H9 (cell line): ENCODE measurements at regions not wholly inside any gene's neighbourhood (a gene's known extent, or its start where the extent isn't known, plus 50 kb on each side); places are given as distances from the start of the nearest gene placed in this dataset.

Experiments used
- DNase-seq: peaks from one replicate; pipeline ENCODE4 v3.0.0-alpha.2; 2017
- H2AFZ ChIP-seq: one replicate; pipeline ENCODE4 v1.6.1; 2013; ENCODE audit warnings: mild to moderate bottlenecking, low read length, control low read depth, moderate library complexity
- H2AK5ac ChIP-seq: 2 replicates; pipeline ENCODE4 v1.6.1; 2013; ENCODE audit warnings: low read length, control low read depth, mixed read lengths; ENCODE audit not compliant: insufficient read length
- H2BK120ac ChIP-seq: one replicate; pipeline ENCODE4 v1.6.1; 2013; ENCODE audit warnings: low read depth, mild to moderate bottlenecking, low read length, control low read depth, inconsistent platforms; ENCODE audit not compliant: poor library complexity, severe bottlenecking
- H2BK12ac ChIP-seq: 2 replicates; pipeline ENCODE4 v1.6.1; 2013; ENCODE audit warnings: low read length, control low read depth, mixed read lengths, low read depth; ENCODE audit not compliant: insufficient read length
- H2BK15ac ChIP-seq: 2 replicates; pipeline ENCODE4 v1.6.1; 2013; ENCODE audit warnings: low read depth, low read length, control low read depth
- H2BK20ac ChIP-seq: one replicate; pipeline ENCODE4 v1.6.1; 2013; ENCODE audit warnings: low read depth, mild to moderate bottlenecking, low read length, control low read depth, inconsistent platforms; ENCODE audit not compliant: poor library complexity, severe bottlenecking
- H2BK5ac ChIP-seq: 2 replicates; pipeline ENCODE4 v1.6.1; 2013; ENCODE audit warnings: low read length, control low read depth, mixed read lengths; ENCODE audit not compliant: insufficient read length
- H3K14ac ChIP-seq: 2 replicates; pipeline ENCODE4 v1.6.1; 2013; ENCODE audit warnings: low read length, control low read depth; ENCODE audit not compliant: insufficient read depth
- H3K18ac ChIP-seq: 2 replicates; pipeline ENCODE4 v1.6.1; 2013; ENCODE audit warnings: low read depth, mild to moderate bottlenecking, mixed read lengths, low read length, control low read depth; ENCODE audit not compliant: insufficient read length
- H3K23ac ChIP-seq: 2 replicates; pipeline ENCODE4 v1.6.1; 2013; ENCODE audit warnings: low read length, control low read depth, mixed read lengths, low read depth; ENCODE audit not compliant: insufficient read length
- H3K23me2 ChIP-seq: 2 replicates; pipeline ENCODE4 v1.6.1; 2013; ENCODE audit warnings: low read depth, mild to moderate bottlenecking, mixed read lengths, low read length, control low read depth; ENCODE audit not compliant: insufficient read length, poor library complexity, severe bottlenecking
- H3K27ac ChIP-seq: 2 replicates; pipeline ENCODE4 v1.5.1; 2013; ENCODE audit warnings: low read length, control low read depth, mixed read lengths, low read depth; ENCODE audit not compliant: insufficient read length
- H3K27me3 ChIP-seq: 2 replicates; pipeline ENCODE4 v1.6.1; 2013; ENCODE audit warnings: low read length, control low read depth, inconsistent platforms; ENCODE audit not compliant: insufficient read depth
- H3K4ac ChIP-seq: 2 replicates; pipeline ENCODE4 v1.6.1; 2013; ENCODE audit warnings: low read depth, mild to moderate bottlenecking, control low read depth, inconsistent platforms, low read length, moderate library complexity
- H3K4me1 ChIP-seq: 2 replicates; pipeline ENCODE4 v1.6.1; 2013; ENCODE audit warnings: low read length, control low read depth, inconsistent platforms; ENCODE audit not compliant: insufficient read depth
- H3K4me2 ChIP-seq: 2 replicates; pipeline ENCODE4 v1.6.1; 2013; ENCODE audit warnings: low read length, control low read depth, mixed read lengths; ENCODE audit not compliant: insufficient read length, insufficient read depth
- H3K56ac ChIP-seq: 2 replicates; pipeline ENCODE4 v1.6.1; 2013; ENCODE audit warnings: low read depth, mild to moderate bottlenecking, mixed read lengths, low read length, control low read depth; ENCODE audit not compliant: insufficient read length
- H3K79me1 ChIP-seq: 2 replicates; pipeline ENCODE4 v1.6.1; 2013; ENCODE audit warnings: low read depth, mild to moderate bottlenecking, moderate library complexity, low read length, control low read depth, inconsistent platforms; ENCODE audit not compliant: insufficient read depth, poor library complexity, severe bottlenecking
- H3K79me2 ChIP-seq: 2 replicates; pipeline ENCODE4 v1.6.1; 2013; ENCODE audit warnings: low read length, control low read depth, inconsistent platforms; ENCODE audit not compliant: insufficient read depth
- H3K9ac ChIP-seq: 2 replicates; pipeline ENCODE4 v1.6.1; 2013; ENCODE audit warnings: low read length, control low read depth, mixed read lengths; ENCODE audit not compliant: insufficient read length; ENCODE audit errors: extremely low read depth
- H3K9me3 ChIP-seq: one replicate; pipeline ENCODE4 v1.6.1; 2013; ENCODE audit warnings: low read depth, low read length, inconsistent platforms; ENCODE audit not compliant: control insufficient read depth
- H3T11ph ChIP-seq: one replicate; pipeline ENCODE4 v1.6.1; 2013; ENCODE audit warnings: mild to moderate bottlenecking, low read length, control low read depth, inconsistent platforms
- H4K20me1 ChIP-seq: one replicate; pipeline ENCODE4 v1.6.1; 2013; ENCODE audit not compliant: control insufficient read depth, insufficient read length, insufficient read depth
- H4K5ac ChIP-seq: 2 replicates; pipeline ENCODE4 v1.6.1; 2013; ENCODE audit warnings: low read depth, mild to moderate bottlenecking, mixed read lengths, low read length, control low read depth; ENCODE audit not compliant: insufficient read length
- H4K8ac ChIP-seq: replicated peaks from 2 replicates; pipeline ENCODE4 v1.6.1; 2013; ENCODE audit warnings: low read length, control low read depth, mixed read lengths, low read depth; ENCODE audit not compliant: insufficient read length
- H4K91ac ChIP-seq: 2 replicates; pipeline ENCODE4 v1.6.1; 2013; ENCODE audit warnings: low read depth, mild to moderate bottlenecking, moderate library complexity, mixed read lengths, low read length, control low read depth; ENCODE audit not compliant: insufficient read length
- H3K27ac Mint-ChIP-seq, 3 experiments: 2 replicates in 2 of 3; 3 replicates in 1 of 3; pipeline ENCODE4 v1.8.0; 2020 to 2021; ENCODE audit warnings: mixed read lengths in 3 of 3, mild to moderate bottlenecking in 1 of 3, moderate library complexity in 1 of 3
- H3K27me3 Mint-ChIP-seq: 2 replicates; pipeline ENCODE4 v1.8.0; 2021; ENCODE audit warnings: low read depth, mild to moderate bottlenecking, moderate library complexity, mixed read lengths
- H3K36me3 Mint-ChIP-seq, 3 experiments: 2 replicates in 2 of 3; 3 replicates in 1 of 3; pipeline ENCODE4 v1.8.0; 2020 to 2021; ENCODE audit warnings: low read depth in 3 of 3, mixed read lengths in 3 of 3; ENCODE audit not compliant: insufficient read depth in 1 of 3
- H3K4me1 Mint-ChIP-seq, 2 experiments: 2 replicates each; pipeline ENCODE4 v1.8.0; 2020; ENCODE audit warnings: mixed read lengths in 2 of 2
- H3K4me3 Mint-ChIP-seq, 2 experiments: 2 replicates in 1 of 2; 3 replicates in 1 of 2; pipeline ENCODE4 v1.8.0; 2020 to 2021; ENCODE audit warnings: mild to moderate bottlenecking in 2 of 2, mixed read lengths in 2 of 2, moderate library complexity in 1 of 2
- H3K9me3 Mint-ChIP-seq, 2 experiments: 2 replicates in 1 of 2; 3 replicates in 1 of 2; pipeline ENCODE4 v1.8.0; 2020; ENCODE audit warnings: mild to moderate bottlenecking in 2 of 2, mixed read lengths in 2 of 2, moderate library complexity in 1 of 2
- WGBS: extraction: QIAGEN DNeasy Blood & Tissue Kit; methylation state at CpG from one replicate; pipeline ENCODE4 v1.1.7; 2013; ENCODE audit warnings: missing lambda C conversion rate, low lambda C conversion rate, mixed read lengths; ENCODE audit not compliant: insufficient read length; ENCODE audit errors: extremely low coverage; 5-methylcytosine and 5-hydroxymethylcytosine counted together
- TF ChIP-seq, protein P1 (sequence below): fragments of 200-600 bp; sonication (generic); conservative IDR thresholded peaks from 3 replicates; pipeline ENCODE4 v1.8.0; 2021; ENCODE audit warnings: antibody characterized with exemption, mild to moderate bottlenecking

DNA sequence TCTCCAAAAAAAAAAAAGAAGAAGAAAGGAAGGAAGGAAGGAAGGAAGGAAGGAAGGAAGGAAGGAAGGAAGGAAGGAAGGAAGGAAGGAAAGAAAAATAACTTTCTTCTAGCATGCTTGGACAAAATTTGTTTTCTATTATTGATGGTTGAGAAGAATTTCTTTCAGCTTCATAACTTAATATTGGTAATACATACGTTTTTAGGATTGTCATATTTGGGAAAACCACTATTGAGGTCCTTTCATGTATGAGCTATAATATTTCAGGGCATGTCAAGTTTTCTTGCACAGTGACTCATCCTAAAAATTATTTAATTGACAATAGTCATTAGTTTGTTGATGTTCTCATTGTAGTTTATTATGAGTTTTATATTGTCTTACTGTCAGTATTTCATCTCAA, 66.4 kb upstream of the PKDCC start:
- H2AFZ ChIP-seq: no peak overlapping the region
- H4K8ac ChIP-seq: no peak overlapping the region
- H3K9me3 ChIP-seq: no peaks in the 10 kb centered on the region
- Mint-ChIP-seq H3K27ac (no peak overlapping the region), H3K9me3 (no peaks in the 10 kb centered on the region), H3K36me3 (no peaks in the 10 kb centered on the region; a peak in 1 of 7 replicates), H3K27me3 (peaks cover 5% of the 10 kb centered on the region), H3K4me1 (no peaks in the 10 kb centered on the region), H3K4me3 (no peak overlapping the region)
- no peak overlapping the region for H3K4me2 ChIP-seq
- no peak overlapping the region for H3K27ac ChIP-seq
- TF ChIP-seq, protein P1, sequence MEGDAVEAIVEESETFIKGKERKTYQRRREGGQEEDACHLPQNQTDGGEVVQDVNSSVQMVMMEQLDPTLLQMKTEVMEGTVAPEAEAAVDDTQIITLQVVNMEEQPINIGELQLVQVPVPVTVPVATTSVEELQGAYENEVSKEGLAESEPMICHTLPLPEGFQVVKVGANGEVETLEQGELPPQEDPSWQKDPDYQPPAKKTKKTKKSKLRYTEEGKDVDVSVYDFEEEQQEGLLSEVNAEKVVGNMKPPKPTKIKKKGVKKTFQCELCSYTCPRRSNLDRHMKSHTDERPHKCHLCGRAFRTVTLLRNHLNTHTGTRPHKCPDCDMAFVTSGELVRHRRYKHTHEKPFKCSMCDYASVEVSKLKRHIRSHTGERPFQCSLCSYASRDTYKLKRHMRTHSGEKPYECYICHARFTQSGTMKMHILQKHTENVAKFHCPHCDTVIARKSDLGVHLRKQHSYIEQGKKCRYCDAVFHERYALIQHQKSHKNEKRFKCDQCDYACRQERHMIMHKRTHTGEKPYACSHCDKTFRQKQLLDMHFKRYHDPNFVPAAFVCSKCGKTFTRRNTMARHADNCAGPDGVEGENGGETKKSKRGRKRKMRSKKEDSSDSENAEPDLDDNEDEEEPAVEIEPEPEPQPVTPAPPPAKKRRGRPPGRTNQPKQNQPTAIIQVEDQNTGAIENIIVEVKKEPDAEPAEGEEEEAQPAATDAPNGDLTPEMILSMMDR: no peak
- no peak overlapping the region for H3K23ac ChIP-seq
- H2BK15ac ChIP-seq: no peak overlapping the region
- no peak overlapping the region for H2BK120ac ChIP-seq
- DNase-seq: no peak
- no peak overlapping the region for H3T11ph ChIP-seq
- no CpG with 5 or more reads among the region's 1 CpG for WGBS
- no peak overlapping the region for H4K91ac ChIP-seq
- H3K23me2 ChIP-seq: no peaks in the 10 kb centered on the region
- no peak overlapping the region for H2BK20ac ChIP-seq
- H2BK5ac ChIP-seq: no peak overlapping the region
- no peaks in the 10 kb centered on the region for H3K27me3 ChIP-seq
- no peaks in the 10 kb centered on the region for H3K79me1 ChIP-seq
- no peak overlapping the region for H3K56ac ChIP-seq
- H4K5ac ChIP-seq: no peak overlapping the region
- H2AK5ac ChIP-seq: no peak overlapping the region
- no peak overlapping the region for H2BK12ac ChIP-seq
- no peak overlapping the region for H3K4ac ChIP-seq
- H3K9ac ChIP-seq: no peak overlapping the region
- H3K79me2 ChIP-seq: no peaks in the 10 kb centered on the region
- H3K18ac ChIP-seq: no peak overlapping the region
- H3K14ac ChIP-seq: no peak overlapping the region
- H3K4me1 ChIP-seq: no peaks in the 10 kb centered on the region
- no peaks in the 10 kb centered on the region for H4K20me1 ChIP-seq
